Caki2 (cell line): ENCODE measurements at regions not wholly inside any gene's neighbourhood (a gene's known extent, or its start where the extent isn't known, plus 50 kb on each side); places are given as distances from the start of the nearest gene placed in this dataset.

Experiments used
- DNase-seq: peaks from one replicate; pipeline ENCODE4 v3.0.0-alpha.2; 2015; ENCODE audit warnings: low read depth
- in situ Hi-C: cut with HindIII; loops from 2 replicates; pipeline ENCODE4 v1.10.0; 2016; ENCODE audit warnings: low sequenced_read_pairs, low pct_unique_long_range_greater_than_20kb, mixed read lengths

DNA sequence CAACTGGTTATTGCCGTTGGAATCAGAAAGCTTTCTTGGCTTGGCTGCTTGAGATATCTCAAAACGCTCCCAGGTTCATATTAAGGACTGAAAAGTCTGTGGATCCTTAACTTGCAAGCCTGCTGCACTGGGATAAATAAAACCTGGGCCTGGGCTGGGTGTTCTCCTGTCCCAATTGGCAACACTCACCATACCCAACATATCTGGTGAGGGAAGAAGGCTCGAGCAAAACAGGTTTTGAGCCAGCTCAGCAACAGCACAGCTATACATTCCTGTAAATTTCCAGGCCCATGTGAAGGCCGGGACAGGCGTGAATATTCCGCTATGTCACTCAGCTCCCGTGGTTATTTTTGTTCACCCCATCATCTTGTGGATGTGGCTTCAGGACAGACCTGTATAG lies 169.0 kb upstream of the BCL6 start:
- in situ Hi-C loops: loop anchor here (25.0 kb wide), 1 partner anchor 102 kb away; no protein-coding TSS in a partner anchor
- no peak for DNase-seq

- no peak for DNase-seq
- in situ Hi-C loops: loop anchor here (25.0 kb wide), 1 partner anchor 104 kb away; no protein-coding TSS in a partner anchor
These were observed 170.8 kb upstream of the BCL6 start for GRCh38 chr3:187916072-187916471.

GRCh38 chr3:187918081-187918644 lies 172.9 kb upstream of the BCL6 start:
- in situ Hi-C loops: loop anchor here (25.0 kb wide), 1 partner anchor 106 kb away; no protein-coding TSS in a partner anchor
- DNase-seq: no peak

DNA sequence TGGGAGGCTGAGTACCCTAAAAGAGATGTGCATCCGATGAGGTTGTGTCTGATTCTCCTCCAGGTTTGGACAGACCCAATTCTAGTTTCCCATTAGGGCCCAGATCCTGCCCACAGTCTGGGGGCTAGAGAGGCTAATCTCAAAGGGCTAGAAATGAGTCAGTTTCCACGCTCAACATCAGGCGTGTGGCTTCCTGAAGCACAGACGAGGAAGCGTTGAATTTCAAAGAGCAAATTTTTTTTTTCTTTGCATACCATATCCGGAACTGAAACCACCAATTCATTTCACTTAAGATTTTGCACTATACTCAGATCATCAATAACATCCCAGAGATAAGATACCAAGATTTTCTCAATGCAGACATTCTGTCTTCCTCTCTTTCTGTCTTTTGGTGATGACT lies 173.8 kb upstream of the BCL6 start:
- in situ Hi-C loops: loop anchor here (25.0 kb wide), 1 partner anchor 107 kb away; no protein-coding TSS in a partner anchor

DNA sequence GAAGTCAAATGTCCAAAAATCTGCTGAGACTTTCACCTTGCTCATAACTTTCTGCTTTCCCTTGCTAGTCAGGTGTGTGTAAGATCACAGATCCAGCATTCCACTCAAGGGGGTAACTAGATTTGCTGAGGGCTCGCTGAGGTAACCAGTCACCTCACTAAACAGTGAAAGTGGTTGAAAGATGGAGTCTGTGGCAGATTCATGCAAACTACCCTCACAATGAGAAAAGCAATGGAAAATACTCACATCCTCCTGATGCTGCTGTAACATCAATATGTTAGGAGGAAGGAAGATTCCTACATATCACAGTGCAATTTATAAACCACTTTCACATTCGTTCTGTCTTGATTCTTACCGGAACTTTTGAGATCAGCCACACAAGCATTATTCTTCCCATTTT lies 174.3 kb upstream of the BCL6 start:
- in situ Hi-C loops: loop anchor here (25.0 kb wide), 1 partner anchor 107 kb away; no protein-coding TSS in a partner anchor
- DNase-seq: no peak

More for the DNA sequence above, 173.8 kb upstream of the BCL6 start:
- DNase-seq: no peak

GRCh38 chr3:187920030-187920429 lies 174.8 kb upstream of the BCL6 start:
- DNase-seq: no peak
- in situ Hi-C loops: loop anchor here (25.0 kb wide), 1 partner anchor 108 kb away; no protein-coding TSS in a partner anchor

DNA sequence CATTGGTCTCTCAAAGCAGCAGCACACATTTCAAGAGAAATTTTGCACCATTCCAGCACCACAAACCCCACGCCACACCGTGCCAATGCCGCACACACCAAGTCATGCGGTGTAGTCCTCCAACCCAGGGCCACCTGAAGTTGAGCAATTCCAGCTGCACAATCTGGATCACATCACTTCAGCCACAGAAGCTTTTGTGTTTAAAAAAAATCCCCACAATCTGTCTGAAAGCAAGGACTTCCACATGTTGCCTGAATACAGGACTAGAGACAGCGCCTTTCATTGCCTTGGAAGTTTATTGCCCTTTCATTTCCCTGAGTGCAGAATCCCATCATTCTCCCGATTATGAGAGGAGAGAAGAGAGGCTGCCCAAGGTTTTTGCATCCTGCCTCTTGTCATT lies 175.6 kb upstream of the BCL6 start:
- in situ Hi-C loops: loop anchor here (25.0 kb wide), 1 partner anchor 109 kb away; no protein-coding TSS in a partner anchor
- no peak for DNase-seq

DNA sequence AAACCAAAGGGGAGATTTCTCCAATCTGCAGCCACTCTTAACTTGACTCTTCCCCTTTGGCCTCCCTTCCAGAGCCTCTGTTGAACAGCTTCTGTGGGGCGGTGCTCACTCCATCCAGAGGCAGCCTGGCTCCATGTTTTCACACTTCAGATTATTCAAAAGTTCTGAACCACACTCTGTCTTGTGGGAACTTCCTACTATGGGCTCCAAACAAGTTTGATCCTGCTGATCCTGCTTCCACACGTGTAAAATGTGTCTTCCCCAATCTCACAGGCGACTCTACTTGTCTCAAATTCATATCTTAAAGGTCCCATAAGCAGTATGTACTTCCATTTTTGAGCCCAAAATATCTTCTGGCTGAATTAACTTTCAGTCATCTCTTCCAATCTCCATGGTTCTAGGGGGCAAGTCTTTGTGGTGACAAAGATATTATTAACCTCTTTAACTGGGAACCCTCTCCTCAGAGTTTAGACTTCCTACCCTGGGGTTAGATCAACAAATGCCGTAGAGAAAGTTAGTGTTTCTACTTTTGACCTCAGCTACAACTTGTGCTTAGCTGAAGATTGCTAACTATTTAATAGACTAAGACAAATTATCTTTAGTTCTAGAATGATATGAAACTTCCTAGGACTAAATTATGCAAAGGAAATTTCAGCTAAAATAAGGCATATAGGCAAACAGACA lies 176.3 kb upstream of the BCL6 start:
- in situ Hi-C loops: loop anchor here (25.0 kb wide), 1 partner anchor 109 kb away; no protein-coding TSS in a partner anchor
- DNase-seq: no peak

DNA sequence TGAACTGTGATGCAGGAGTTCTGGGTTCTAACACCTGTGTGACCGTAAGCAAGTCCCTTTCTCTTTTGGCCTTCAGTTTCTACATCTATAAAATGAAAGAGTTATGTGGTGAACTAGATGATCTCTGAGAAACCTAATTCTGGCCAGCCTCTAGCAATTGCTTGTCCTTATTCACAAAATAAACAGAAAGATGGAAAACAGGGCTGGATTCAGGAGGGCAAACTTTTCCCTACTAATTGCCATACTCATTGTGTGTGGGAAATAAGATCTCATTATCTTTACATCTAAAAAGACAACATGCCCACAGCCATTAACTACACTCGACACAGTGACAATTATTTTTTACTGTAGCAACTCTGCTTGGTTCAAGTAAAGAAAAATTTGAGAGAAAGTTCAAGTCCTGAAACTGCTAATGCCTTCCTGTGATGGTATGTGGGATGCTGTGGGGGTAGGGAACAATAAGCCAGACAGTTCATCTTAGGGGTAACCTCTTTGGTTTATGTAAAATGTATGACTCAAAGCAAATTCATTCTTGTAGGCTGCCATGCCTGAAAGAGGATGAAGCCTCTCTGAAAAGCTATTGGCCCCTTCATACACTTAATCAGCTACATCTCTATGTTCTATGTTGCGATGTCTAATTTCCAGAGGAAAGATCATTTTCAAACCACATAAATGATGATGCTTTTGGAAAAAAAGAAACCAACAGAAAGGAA lies 177.6 kb upstream of the BCL6 start:
- peak; percentile 21 for DNase-seq
- in situ Hi-C loops: loop anchor here (25.0 kb wide), 1 partner anchor 111 kb away; no protein-coding TSS in a partner anchor

DNA sequence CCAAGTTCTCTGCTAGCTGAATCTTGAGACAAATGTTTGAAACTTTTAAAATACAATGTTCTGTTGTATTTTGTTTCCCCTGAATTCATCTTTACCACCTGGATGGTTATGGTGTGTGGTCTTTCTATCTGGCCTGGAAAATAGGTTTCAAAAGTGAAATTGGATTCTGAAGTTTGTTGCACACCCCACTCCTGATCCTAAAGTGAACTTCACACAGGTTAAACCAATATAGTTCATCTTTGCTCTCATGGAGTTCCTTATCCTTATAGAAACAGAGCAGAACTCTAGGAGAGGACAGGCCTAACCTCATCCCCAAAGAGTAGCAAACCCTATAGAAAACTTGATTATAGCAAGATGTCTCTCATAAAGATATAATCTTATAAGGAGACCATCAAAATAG lies 179.4 kb upstream of the BCL6 start:
- in situ Hi-C loops: loop anchor here (25.0 kb wide), 1 partner anchor 112 kb away; no protein-coding TSS in a partner anchor
- no peak for DNase-seq

- in situ Hi-C loops: no loop called here
- no peak for DNase-seq
These were observed 180.1 kb upstream of the BCL6 start for GRCh38 chr3:187925326-187925725.

- in situ Hi-C loops: no loop called here
- DNase-seq: no peak
These were observed 181.4 kb upstream of the BCL6 start for GRCh38 chr3:187926620-187927019.

GRCh38 chr3:187927565-187927964 lies 182.3 kb upstream of the BCL6 start:
- in situ Hi-C loops: no loop called here
- DNase-seq: no peak

GRCh38 chr3:187929112-187929816 lies 184.0 kb upstream of the BCL6 start:
- DNase-seq: no peak
- in situ Hi-C loops: no loop called here

GRCh38 chr3:187930021-187930420 lies 184.8 kb upstream of the BCL6 start:
- in situ Hi-C loops: no loop called here
- DNase-seq: no peak

GRCh38 chr3:187931101-187931500 lies 185.8 kb upstream of the BCL6 start:
- in situ Hi-C loops: no loop called here
- peak; percentile 57 for DNase-seq

- in situ Hi-C loops: no loop called here
- DNase-seq: no peak
These were observed 186.6 kb upstream of the BCL6 start for GRCh38 chr3:187931770-187932278.

GRCh38 chr3:187932530-187932929 lies 187.3 kb upstream of the BCL6 start:
- in situ Hi-C loops: no loop called here
- DNase-seq: no peak
